ENCODE measurements at regions not wholly inside any gene's neighbourhood (a gene's known extent, or its start where the extent isn't known, plus 50 kb on each side); places are given as distances from the start of the nearest gene placed in this dataset.

GRCh38 chr21:32112195-32112594 is 166.7 kb downstream of the MIS18A start:
- H3K9me3 ChIP-seq (replicated peaks) = no peaks in the 10 kb centered on the region
- no peak for DNase-seq
- no peaks in the 10 kb centered on the region for H3K36me3 ChIP-seq
- H3K27ac ChIP-seq = no peak overlapping the region
- H3K4me1 ChIP-seq = 0 out of 2 replicates have a peak, but pooled peaks cover 2% of the 10 kb centered on the region
- H3K27me3 ChIP-seq = no peaks in the 10 kb centered on the region
- H3K4me3 ChIP-seq = no peak overlapping the region

GRCh38 chr21:32108566-32108965 is 170.3 kb downstream of the MIS18A start:
- 0 out of 2 replicates have a peak, but pooled peaks cover 5% of the 10 kb centered on the region for H3K4me1 ChIP-seq
- no peaks in the 10 kb centered on the region for H3K9me3 ChIP-seq (replicated peaks)
- no peak overlapping the region for H3K4me3 ChIP-seq
- no peaks in the 10 kb centered on the region for H3K27me3 ChIP-seq
- no peaks in the 10 kb centered on the region for H3K36me3 ChIP-seq
- DNase-seq = peak in 1 of 2 experiments; percentile 36
- H3K27ac ChIP-seq = no peak overlapping the region

GRCh38 chr21:32103361-32103760 is 175.5 kb downstream of the MIS18A start:
- H3K27me3 ChIP-seq = no peaks in the 10 kb centered on the region
- DNase-seq = no peak
- H3K4me1 ChIP-seq = peaks cover 22% of the 10 kb centered on the region; the same call in 1 of the 2 replicates
- H3K9me3 ChIP-seq (replicated peaks) = no peaks in the 10 kb centered on the region
- no peak overlapping the region for H3K4me3 ChIP-seq
- no peaks in the 10 kb centered on the region for H3K36me3 ChIP-seq
- no peak overlapping the region for H3K27ac ChIP-seq

GRCh38 chr21:32102426-32102825 is 176.4 kb downstream of the MIS18A start:
- Histone ChIP-seq H3K4me1 (peaks cover 21% of the 10 kb centered on the region; the same call in 1 of the 2 replicates), H3K27ac (no peak overlapping the region), H3K36me3 (no peaks in the 10 kb centered on the region), H3K4me3 (no peak overlapping the region), H3K27me3 (no peaks in the 10 kb centered on the region), H3K9me3 (replicated peaks) (no peaks in the 10 kb centered on the region)
- no peak for DNase-seq

- Histone ChIP-seq H3K27ac (peak overlapping the region; percentile 0; the same call in 1 of the 2 replicates), H3K4me1 (peaks cover 27% of the 10 kb centered on the region; the same call in 1 of the 2 replicates), H3K27me3 (no peaks in the 10 kb centered on the region), H3K9me3 (replicated peaks) (no peaks in the 10 kb centered on the region), H3K36me3 (no peaks in the 10 kb centered on the region), H3K4me3 (no peak overlapping the region)
- DNase-seq = peak in 1 of 2 experiments; percentile 58
Measured at GRCh38 chr21:32101277-32101676, 177.6 kb downstream of the MIS18A start.

- no peaks in the 10 kb centered on the region for H3K36me3 ChIP-seq
- no peaks in the 10 kb centered on the region for H3K9me3 ChIP-seq (replicated peaks)
- no peak for DNase-seq
- H3K4me1 ChIP-seq = peaks cover 27% of the 10 kb centered on the region; the same call in 1 of the 2 replicates
- no peaks in the 10 kb centered on the region for H3K27me3 ChIP-seq
- H3K4me3 ChIP-seq = no peak overlapping the region
- no peak overlapping the region for H3K27ac ChIP-seq
Measured at GRCh38 chr21:32100423-32100822, 178.4 kb downstream of the MIS18A start.

GRCh38 chr21:32099812-32100416 is 178.9 kb downstream of the MIS18A start:
- H3K4me3 ChIP-seq = no peak overlapping the region
- no peak overlapping the region for H3K27ac ChIP-seq
- peaks cover 31% of the 10 kb centered on the region for H3K4me1 ChIP-seq
- H3K36me3 ChIP-seq = no peaks in the 10 kb centered on the region
- DNase-seq = no peak
- H3K27me3 ChIP-seq = no peaks in the 10 kb centered on the region
- no peaks in the 10 kb centered on the region for H3K9me3 ChIP-seq (replicated peaks)

- Histone ChIP-seq H3K27ac (no peak overlapping the region), H3K4me1 (peaks cover 21% of the 10 kb centered on the region), H3K27me3 (no peaks in the 10 kb centered on the region), H3K36me3 (no peaks in the 10 kb centered on the region), H3K4me3 (no peak overlapping the region), H3K9me3 (replicated peaks) (no peaks in the 10 kb centered on the region)
- peak; percentile 61 to 77 for DNase-seq
Measured at GRCh38 chr21:32096411-32096810, 182.4 kb downstream of the MIS18A start.

- no peaks in the 10 kb centered on the region for H3K27me3 ChIP-seq
- peak overlapping the region; percentile 20; the same call in 1 of the 2 replicates for H3K4me3 ChIP-seq
- DNase-seq = peak; percentile 40 to 74
- no peak overlapping the region for H3K27ac ChIP-seq
- no peaks in the 10 kb centered on the region for H3K9me3 ChIP-seq (replicated peaks)
- H3K4me1 ChIP-seq = peaks cover 9% of the 10 kb centered on the region
- no peaks in the 10 kb centered on the region for H3K36me3 ChIP-seq
Measured at GRCh38 chr21:32094804-32095203, 184.0 kb downstream of the MIS18A start.

- Histone ChIP-seq H3K9me3 (replicated peaks) (no peaks in the 10 kb centered on the region), H3K4me3 (no peak overlapping the region)
- DNase-seq = no peak
Measured at GRCh38 chr21:32093646-32094462, 185.0 kb downstream of the MIS18A start.

GRCh38 chr21:32090956-32091355 is 187.9 kb downstream of the MIS18A start:
- no peak overlapping the region for H3K27ac ChIP-seq
- peaks cover 9% of the 10 kb centered on the region for H3K4me1 ChIP-seq
- H3K36me3 ChIP-seq = no peaks in the 10 kb centered on the region
- H3K27me3 ChIP-seq = no peaks in the 10 kb centered on the region
- H3K9me3 ChIP-seq (replicated peaks) = no peaks in the 10 kb centered on the region
- no peak overlapping the region for H3K4me3 ChIP-seq
- DNase-seq = no peak

More at GRCh38 chr21:32093646-32094462, 185.0 kb downstream of the MIS18A start:
- Histone ChIP-seq H3K4me1 (peaks cover 9% of the 10 kb centered on the region), H3K27ac (no peak overlapping the region), H3K36me3 (no peaks in the 10 kb centered on the region), H3K27me3 (no peaks in the 10 kb centered on the region)

- no peaks in the 10 kb centered on the region for H3K9me3 ChIP-seq (replicated peaks)
- no peak for DNase-seq
- H3K27ac ChIP-seq = no peak overlapping the region
- peaks cover 5% of the 10 kb centered on the region; the same call in 1 of the 2 replicates for H3K4me1 ChIP-seq
- no peaks in the 10 kb centered on the region for H3K36me3 ChIP-seq
- H3K27me3 ChIP-seq = no peaks in the 10 kb centered on the region
- no peak overlapping the region for H3K4me3 ChIP-seq
Measured at GRCh38 chr21:32089766-32090165, 189.1 kb downstream of the MIS18A start.

- Histone ChIP-seq H3K27ac (no peak overlapping the region), H3K4me1 (peaks cover 7% of the 10 kb centered on the region), H3K27me3 (no peaks in the 10 kb centered on the region), H3K36me3 (no peaks in the 10 kb centered on the region), H3K9me3 (replicated peaks) (no peaks in the 10 kb centered on the region), H3K4me3 (no peak overlapping the region)
- DNase-seq = peak in 1 of 2 experiments; percentile 40
Measured at GRCh38 chr21:32088471-32088870, 190.4 kb downstream of the MIS18A start.

- no peak overlapping the region for H3K27ac ChIP-seq
- no peak for DNase-seq
- H3K27me3 ChIP-seq = no peaks in the 10 kb centered on the region
- no peaks in the 10 kb centered on the region for H3K36me3 ChIP-seq
- H3K4me3 ChIP-seq = no peak overlapping the region
- peaks cover 17% of the 10 kb centered on the region for H3K4me1 ChIP-seq
- no peaks in the 10 kb centered on the region for H3K9me3 ChIP-seq (replicated peaks)
Measured at GRCh38 chr21:32087447-32087846, 191.4 kb downstream of the MIS18A start.

- DNase-seq = peak; percentile 25 to 80
- Histone ChIP-seq H3K27me3 (no peaks in the 10 kb centered on the region), H3K4me3 (no peak overlapping the region), H3K36me3 (no peaks in the 10 kb centered on the region), H3K9me3 (replicated peaks) (no peaks in the 10 kb centered on the region), H3K4me1 (peaks cover 20% of the 10 kb centered on the region), H3K27ac (no peak overlapping the region)
Measured at GRCh38 chr21:32083197-32083596, 195.7 kb downstream of the MIS18A start.

All from SJCRH30 (cell line).